Osteoblast (primary cell): ENCODE measurements at regions not wholly inside any gene's neighbourhood (a gene's known extent, or its start where the extent isn't known, plus 50 kb on each side); places are given as distances from the start of the nearest gene placed in this dataset.

Experiments
- DNase-seq: peaks from one replicate; pipeline ENCODE4 v3.0.0; 2011; ENCODE audit warnings: low spot score, mixed read lengths; ENCODE audit not compliant: insufficient read length; ENCODE audit errors: missing footprints
- H2AFZ ChIP-seq: 2 replicates; pipeline ENCODE4 v1.6.0; 2011; ENCODE audit warnings: mild to moderate bottlenecking, low read length
- H3K27ac ChIP-seq: 2 replicates; pipeline ENCODE4 v1.5.1; 2011; ENCODE audit warnings: mild to moderate bottlenecking, low read depth, low read length, moderate library complexity
- H3K27me3 ChIP-seq: 2 replicates; pipeline ENCODE4 v1.6.0; 2012; ENCODE audit warnings: mild to moderate bottlenecking, control low read depth, inconsistent platforms, low read length, moderate library complexity; ENCODE audit not compliant: insufficient read depth
- H3K36me3 ChIP-seq: 2 replicates; pipeline ENCODE4 v1.5.1; 2011; ENCODE audit warnings: mild to moderate bottlenecking, low read length, control low read depth, moderate library complexity; ENCODE audit not compliant: insufficient read depth
- H3K4me1 ChIP-seq: 2 replicates; pipeline ENCODE4 v1.5.1; 2011; ENCODE audit warnings: mild to moderate bottlenecking, low read length, control low read depth, moderate library complexity; ENCODE audit not compliant: insufficient read depth
- H3K4me2 ChIP-seq: 2 replicates; pipeline ENCODE4 v1.6.0; 2011; ENCODE audit warnings: mild to moderate bottlenecking, low read length; ENCODE audit not compliant: insufficient read depth
- H3K4me3 ChIP-seq: fragments of 200-600 bp; sonication (generic); 3 replicates; pipeline ENCODE4 v1.5.1; 2012; ENCODE audit warnings: mild to moderate bottlenecking, low read length, inconsistent platforms; ENCODE audit not compliant: insufficient read depth
- H3K79me2 ChIP-seq: 2 replicates; pipeline ENCODE4 v1.6.0; 2012; ENCODE audit warnings: mild to moderate bottlenecking, low read length, control low read depth, inconsistent platforms; ENCODE audit not compliant: insufficient read depth
- H3K9me3 ChIP-seq: 2 replicates; pipeline ENCODE4 v1.5.1; 2011; ENCODE audit warnings: low read depth, low read length, control low read depth
- H4K20me1 ChIP-seq: 2 replicates; pipeline ENCODE4 v1.6.0; 2012; ENCODE audit warnings: mild to moderate bottlenecking, low read length, control low read depth; ENCODE audit not compliant: insufficient read depth
- TF ChIP-seq, protein P1 (sequence below): IDR thresholded peaks from 2 replicates; pipeline ENCODE4 v1.5.1; 2011; ENCODE audit warnings: mild to moderate bottlenecking, low read depth, low read length, moderate library complexity; ENCODE audit errors: extremely low read depth

DNA sequence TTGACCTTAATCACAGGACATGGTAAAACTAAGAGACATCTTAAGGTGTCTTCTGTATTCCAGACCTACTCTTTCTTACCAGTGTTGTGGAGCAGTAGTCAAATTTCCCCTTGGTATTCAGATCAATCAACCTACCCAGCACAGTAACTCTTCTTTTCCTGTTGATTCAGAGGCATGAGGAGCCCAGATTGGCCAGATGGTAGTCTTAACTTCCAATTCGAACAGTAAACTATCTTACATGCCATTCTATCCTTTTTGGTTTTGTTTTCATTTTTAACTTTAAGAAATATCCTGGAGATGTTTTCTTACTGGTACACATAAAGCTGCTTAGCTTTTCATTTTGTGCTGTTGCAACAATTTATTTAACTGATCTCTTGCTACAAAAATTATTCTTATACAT lies 630.3 kb upstream of the PKDCC start:
- no peaks in the 10 kb centered on the region for H3K36me3 ChIP-seq
- DNase-seq = no peak
- H3K4me3 ChIP-seq = no peak overlapping the region
- H3K27ac ChIP-seq = no peak overlapping the region
- no peaks in the 10 kb centered on the region for H3K9me3 ChIP-seq
- no peaks in the 10 kb centered on the region for H4K20me1 ChIP-seq
- no peak overlapping the region for H2AFZ ChIP-seq
- H3K79me2 ChIP-seq = no peaks in the 10 kb centered on the region
- TF ChIP-seq, protein P1, sequence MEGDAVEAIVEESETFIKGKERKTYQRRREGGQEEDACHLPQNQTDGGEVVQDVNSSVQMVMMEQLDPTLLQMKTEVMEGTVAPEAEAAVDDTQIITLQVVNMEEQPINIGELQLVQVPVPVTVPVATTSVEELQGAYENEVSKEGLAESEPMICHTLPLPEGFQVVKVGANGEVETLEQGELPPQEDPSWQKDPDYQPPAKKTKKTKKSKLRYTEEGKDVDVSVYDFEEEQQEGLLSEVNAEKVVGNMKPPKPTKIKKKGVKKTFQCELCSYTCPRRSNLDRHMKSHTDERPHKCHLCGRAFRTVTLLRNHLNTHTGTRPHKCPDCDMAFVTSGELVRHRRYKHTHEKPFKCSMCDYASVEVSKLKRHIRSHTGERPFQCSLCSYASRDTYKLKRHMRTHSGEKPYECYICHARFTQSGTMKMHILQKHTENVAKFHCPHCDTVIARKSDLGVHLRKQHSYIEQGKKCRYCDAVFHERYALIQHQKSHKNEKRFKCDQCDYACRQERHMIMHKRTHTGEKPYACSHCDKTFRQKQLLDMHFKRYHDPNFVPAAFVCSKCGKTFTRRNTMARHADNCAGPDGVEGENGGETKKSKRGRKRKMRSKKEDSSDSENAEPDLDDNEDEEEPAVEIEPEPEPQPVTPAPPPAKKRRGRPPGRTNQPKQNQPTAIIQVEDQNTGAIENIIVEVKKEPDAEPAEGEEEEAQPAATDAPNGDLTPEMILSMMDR = no peak
- no peaks in the 10 kb centered on the region for H3K27me3 ChIP-seq
- H3K4me1 ChIP-seq = no peaks in the 10 kb centered on the region
- H3K4me2 ChIP-seq = no peak overlapping the region

DNA sequence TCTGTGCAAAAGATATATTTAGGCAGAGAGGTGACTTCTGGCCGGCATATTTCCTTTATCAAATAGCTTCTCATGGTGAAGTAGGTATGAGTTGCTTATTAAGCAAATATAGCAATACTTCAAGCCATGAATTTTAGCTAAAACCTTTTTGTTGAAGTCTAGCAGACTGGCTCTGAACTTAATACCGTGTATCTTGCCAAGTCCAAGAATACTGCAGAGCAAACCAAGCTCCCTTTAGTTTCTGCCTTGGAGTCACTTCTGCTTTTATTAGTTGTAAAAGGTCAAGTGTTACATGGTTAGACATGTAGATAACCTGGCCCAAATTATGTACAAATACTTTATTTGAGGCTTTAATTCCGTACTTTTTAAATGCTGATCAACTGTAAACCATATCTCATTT lies 627.6 kb upstream of the PKDCC start:
- H3K4me2 ChIP-seq = no peak overlapping the region
- TF ChIP-seq, protein P1 = no peak
- H3K4me3 ChIP-seq = no peak overlapping the region
- H3K36me3 ChIP-seq = no peaks in the 10 kb centered on the region
- no peaks in the 10 kb centered on the region for H3K27me3 ChIP-seq
- no peaks in the 10 kb centered on the region for H3K79me2 ChIP-seq
- H3K9me3 ChIP-seq = no peaks in the 10 kb centered on the region
- H3K4me1 ChIP-seq = no peaks in the 10 kb centered on the region
- DNase-seq = no peak
- H2AFZ ChIP-seq = no peak overlapping the region
- H3K27ac ChIP-seq = no peak overlapping the region
- H4K20me1 ChIP-seq = no peaks in the 10 kb centered on the region

DNA sequence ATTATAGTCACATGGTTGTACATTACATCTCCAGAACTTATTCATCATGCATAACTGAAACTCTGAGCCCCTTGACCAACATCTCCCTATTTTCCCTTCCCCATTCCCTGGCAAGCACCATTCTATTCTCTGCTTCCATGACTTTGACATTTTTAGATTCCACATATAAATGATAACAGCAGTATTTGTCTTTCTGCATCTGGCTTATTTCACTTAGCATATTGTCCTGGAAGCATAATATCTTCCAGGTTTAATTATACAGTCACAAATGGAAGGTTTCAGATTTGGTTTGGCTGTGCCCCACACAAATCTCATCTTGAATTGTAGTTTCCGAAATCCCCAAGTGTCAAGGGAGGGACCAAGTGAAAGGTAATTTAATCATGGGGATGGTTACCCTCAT lies 626.9 kb upstream of the PKDCC start:
- TF ChIP-seq, protein P1 = no peak
- Histone ChIP-seq H3K4me1 (no peaks in the 10 kb centered on the region), H4K20me1 (no peaks in the 10 kb centered on the region), H2AFZ (no peak overlapping the region), H3K9me3 (no peaks in the 10 kb centered on the region), H3K27ac (no peak overlapping the region), H3K4me2 (no peak overlapping the region), H3K36me3 (no peaks in the 10 kb centered on the region), H3K27me3 (no peaks in the 10 kb centered on the region), H3K4me3 (no peak overlapping the region), H3K79me2 (no peaks in the 10 kb centered on the region)
- no peak for DNase-seq

DNA sequence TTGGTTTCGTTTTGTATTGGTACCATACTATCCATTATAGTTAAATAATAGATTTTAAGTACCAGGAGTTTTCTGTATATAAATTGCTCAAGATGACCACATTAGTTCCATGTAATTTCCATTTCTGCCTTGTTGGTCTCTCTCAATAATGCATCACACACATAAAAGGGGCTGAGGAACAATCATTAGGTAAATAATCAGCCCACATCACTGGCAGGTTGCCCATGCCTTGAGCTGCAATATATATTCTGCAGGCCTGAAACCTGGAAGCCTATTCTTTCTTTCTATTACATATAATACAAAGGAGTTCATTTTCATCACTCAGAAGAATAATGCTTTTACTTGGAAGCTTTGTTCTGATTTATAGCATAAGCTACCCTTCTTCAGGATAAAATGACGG lies 616.1 kb upstream of the PKDCC start:
- no peaks in the 10 kb centered on the region for H4K20me1 ChIP-seq
- no peaks in the 10 kb centered on the region for H3K4me1 ChIP-seq
- no peaks in the 10 kb centered on the region for H3K9me3 ChIP-seq
- no peak overlapping the region for H3K27ac ChIP-seq
- no peaks in the 10 kb centered on the region for H3K79me2 ChIP-seq
- DNase-seq = no peak
- TF ChIP-seq, protein P1 = no peak
- H3K36me3 ChIP-seq = no peaks in the 10 kb centered on the region
- H3K4me2 ChIP-seq = no peak overlapping the region
- no peaks in the 10 kb centered on the region for H3K27me3 ChIP-seq
- no peak overlapping the region for H2AFZ ChIP-seq
- no peak overlapping the region for H3K4me3 ChIP-seq
